ENCODE measurements at regions not wholly inside any gene's neighbourhood (a gene's known extent, or its start where the extent isn't known, plus 50 kb on each side); places are given as distances from the start of the nearest gene placed in this dataset.

DNA sequence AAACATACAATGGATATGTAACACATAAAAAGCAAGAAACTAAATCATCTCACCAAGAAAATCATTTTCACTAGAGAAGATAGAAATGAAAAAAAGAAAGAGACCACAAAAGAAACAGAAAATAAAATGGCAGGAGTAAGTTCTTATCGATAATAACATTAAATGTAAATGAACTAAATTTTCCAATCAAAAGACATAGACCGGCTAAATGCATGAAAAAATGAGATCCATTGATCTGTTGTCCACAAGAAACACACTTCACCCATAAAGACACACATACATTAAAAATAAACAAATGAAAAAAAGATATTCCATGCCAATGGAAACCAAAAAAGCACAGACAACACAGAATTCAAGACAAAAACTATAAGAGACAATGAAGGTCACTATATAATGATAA is 1771.9 kb downstream of the SI start:
- DNase-seq, result no peak
- no peaks in the 10 kb centered on the region for H3K27me3 Mint-ChIP-seq

DNA sequence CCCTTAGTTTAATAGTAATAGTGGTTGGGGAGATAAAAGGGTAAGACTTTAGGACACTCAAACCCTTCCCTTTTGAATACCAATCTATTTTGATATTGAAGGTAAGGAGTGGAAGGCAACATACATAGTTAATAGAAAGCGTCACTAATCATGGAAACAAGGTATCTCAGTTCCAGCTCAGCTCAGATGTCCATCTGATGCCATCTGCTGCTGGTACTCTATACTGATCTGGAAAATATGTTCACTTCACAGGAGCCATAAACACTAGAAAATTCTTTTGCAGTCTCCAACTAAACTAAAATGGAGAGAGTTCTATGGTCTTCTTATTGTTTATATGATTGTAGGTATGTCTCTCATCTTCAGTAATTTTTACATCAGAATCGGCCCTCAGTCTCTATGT is 1777.1 kb downstream of the OTOL1 start:
- ChIA-PET CTCF (ENCODE audit: partially characterized antibody) (no interaction called here), POLR2A (ENCODE audit: partially characterized antibody) (no interaction called here)
- Mint-ChIP-seq H3K4me3 (no peak overlapping the region), H3K36me3 (no peaks in the 10 kb centered on the region), H3K4me1 (no peaks in the 10 kb centered on the region), H3K27ac (no peak overlapping the region), H3K27me3 (no peaks in the 10 kb centered on the region), H3K9me3 (peaks cover 2 to 16% (median 3%) of the 10 kb centered on the region in 8 donors)
- no peaks in the 10 kb centered on the region for H3K9me3 ChIP-seq (ENCODE audit: control insufficient read depth in 1 of 2, low read length in 2 of 2)
- no peaks in the 10 kb centered on the region for H3K36me3 ChIP-seq (ENCODE audit: insufficient read depth, low read length)
- intact Hi-C loops (cut with micrococcal nuclease), result no loop called here
- no peak for DNase-seq
- no peaks in the 10 kb centered on the region for H3K4me1 ChIP-seq (ENCODE audit: insufficient read depth, low read length)
- no peak overlapping the region for H3K4me3 ChIP-seq (ENCODE audit: low read length in 2 of 2)
- H3K27ac ChIP-seq (ENCODE audit: low read depth, low read length), result no peak overlapping the region
- H3K27me3 ChIP-seq (ENCODE audit: insufficient read depth, low read length), result no peaks in the 10 kb centered on the region

More for the DNA sequence above, 1771.9 kb downstream of the SI start:
- H3K9me3 Mint-ChIP-seq, result peaks cover 3 to 40% (median 17%) of the 10 kb centered on the region in 8 donors
- H3K4me1 Mint-ChIP-seq, result no peaks in the 10 kb centered on the region
- ChIA-PET CTCF (ENCODE audit: partially characterized antibody) (no interaction called here), POLR2A (ENCODE audit: partially characterized antibody) (no interaction called here)
- H3K27ac Mint-ChIP-seq, result no peak overlapping the region
- no peaks in the 10 kb centered on the region for H3K36me3 Mint-ChIP-seq
- no peak overlapping the region for H3K4me3 Mint-ChIP-seq
- H3K4me3 ChIP-seq (ENCODE audit: low read length in 2 of 2), result no peak overlapping the region
- no peaks in the 10 kb centered on the region for H3K27me3 ChIP-seq (ENCODE audit: insufficient read depth, low read length)
- H3K9me3 ChIP-seq (ENCODE audit: control insufficient read depth in 1 of 2, low read length in 2 of 2), result no peaks in the 10 kb centered on the region
- intact Hi-C loops (cut with micrococcal nuclease), result no loop called here
- no peaks in the 10 kb centered on the region for H3K36me3 ChIP-seq (ENCODE audit: insufficient read depth, low read length)
- H3K27ac ChIP-seq (ENCODE audit: low read depth, low read length), result no peak overlapping the region
- H3K4me1 ChIP-seq (ENCODE audit: insufficient read depth, low read length), result no peaks in the 10 kb centered on the region

DNA sequence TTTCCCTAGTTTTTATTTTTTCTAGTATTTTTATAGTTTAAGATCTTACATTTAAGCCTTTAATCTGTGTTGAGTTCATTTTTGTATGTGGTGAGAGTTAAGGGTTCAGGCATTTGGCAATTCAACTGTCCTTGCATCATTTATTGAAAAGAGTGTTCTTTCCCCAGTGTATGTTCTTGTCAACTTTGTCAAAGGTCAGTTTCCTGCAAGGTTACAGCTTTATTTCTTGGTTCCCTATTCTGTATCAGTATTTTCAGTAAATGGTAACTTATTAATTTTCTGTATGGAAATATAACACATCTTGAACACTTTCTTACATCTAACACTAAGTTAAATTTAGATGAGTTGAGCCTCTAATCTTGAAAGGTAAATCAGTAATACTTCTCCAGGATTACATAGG is 1770.1 kb downstream of the OTOL1 start:
- Mint-ChIP-seq H3K4me1 (no peaks in the 10 kb centered on the region), H3K4me3 (no peak overlapping the region), H3K9me3 (peaks cover 0 to 15% (median 7%) of the 10 kb centered on the region in 8 donors), H3K27me3 (no peaks in the 10 kb centered on the region), H3K27ac (no peak overlapping the region), H3K36me3 (no peaks in the 10 kb centered on the region)
- H3K27me3 ChIP-seq (ENCODE audit: insufficient read depth, low read length), result no peaks in the 10 kb centered on the region
- DNase-seq, result no peak
- ChIA-PET CTCF (ENCODE audit: partially characterized antibody) (no interaction called here), POLR2A (ENCODE audit: partially characterized antibody) (no interaction called here)
- intact Hi-C loops (cut with micrococcal nuclease), result no loop called here
- H3K4me3 ChIP-seq (ENCODE audit: low read length in 2 of 2), result no peak overlapping the region
- H3K9me3 ChIP-seq (ENCODE audit: control insufficient read depth in 1 of 2, low read length in 2 of 2), result no peaks in the 10 kb centered on the region
- no peaks in the 10 kb centered on the region for H3K4me1 ChIP-seq (ENCODE audit: insufficient read depth, low read length)
- H3K27ac ChIP-seq (ENCODE audit: low read depth, low read length), result no peak overlapping the region
- no peaks in the 10 kb centered on the region for H3K36me3 ChIP-seq (ENCODE audit: insufficient read depth, low read length)

DNA sequence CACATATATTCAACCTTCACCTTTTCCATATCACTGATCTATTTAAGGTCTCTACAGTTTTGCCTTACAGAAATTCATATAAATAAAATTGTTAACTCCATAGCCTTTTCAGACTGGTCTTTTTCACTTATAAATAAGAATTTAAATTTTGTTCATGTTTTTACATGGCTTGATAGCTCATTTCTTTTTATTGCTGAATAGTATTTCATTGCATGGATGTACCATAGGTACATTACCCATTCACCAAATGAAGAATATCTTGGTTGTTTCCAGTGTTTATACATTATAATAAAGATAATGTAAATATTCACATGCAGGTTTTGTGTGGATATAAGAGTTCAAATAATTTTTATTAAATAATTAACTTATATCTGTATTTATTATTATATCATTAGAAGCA is 1765.0 kb downstream of the OTOL1 start:
- Histone ChIP-seq H3K4me1 (ENCODE audit: insufficient read depth, low read length) (no peaks in the 10 kb centered on the region), H3K27ac (ENCODE audit: low read depth, low read length) (no peak overlapping the region), H3K9me3 (ENCODE audit: control insufficient read depth in 1 of 2, low read length in 2 of 2) (no peaks in the 10 kb centered on the region), H3K36me3 (ENCODE audit: insufficient read depth, low read length) (no peaks in the 10 kb centered on the region), H3K4me3 (ENCODE audit: low read length in 2 of 2) (no peak overlapping the region), H3K27me3 (ENCODE audit: insufficient read depth, low read length) (no peaks in the 10 kb centered on the region)
- Mint-ChIP-seq H3K27me3 (no peaks in the 10 kb centered on the region), H3K36me3 (no peaks in the 10 kb centered on the region), H3K9me3 (peaks cover 0 to 10% (median 4%) of the 10 kb centered on the region in 8 donors), H3K4me1 (no peaks in the 10 kb centered on the region), H3K4me3 (no peak overlapping the region), H3K27ac (no peak overlapping the region)
- CTCF ChIA-PET (ENCODE audit: partially characterized antibody), result no interaction called here
- intact Hi-C loops (cut with micrococcal nuclease), result no loop called here
- no peak for DNase-seq
- POLR2A ChIA-PET (ENCODE audit: partially characterized antibody), result no interaction called here

DNA sequence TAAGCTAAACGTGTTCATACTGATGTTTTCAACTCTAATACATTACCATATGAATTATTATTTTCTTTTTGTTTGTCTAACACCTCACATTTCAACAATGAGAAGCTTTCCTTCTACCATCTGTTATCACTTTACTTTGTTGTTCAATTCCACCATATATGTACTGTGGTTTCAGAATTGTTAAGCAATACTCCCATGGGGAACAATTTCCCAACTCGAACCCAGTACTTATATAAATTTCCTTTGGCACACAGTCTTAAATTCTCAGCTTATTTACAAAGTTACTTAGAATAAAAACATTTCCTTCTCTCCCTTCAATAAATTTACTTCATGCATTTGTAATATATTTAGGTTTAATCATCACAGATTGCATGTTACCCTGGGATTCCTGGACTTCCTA is 1764.4 kb downstream of the OTOL1 start:
- H3K27me3 ChIP-seq (ENCODE audit: insufficient read depth, low read length), result no peaks in the 10 kb centered on the region
- no peaks in the 10 kb centered on the region for H3K9me3 ChIP-seq (ENCODE audit: control insufficient read depth in 1 of 2, low read length in 2 of 2)
- ChIA-PET CTCF (ENCODE audit: partially characterized antibody) (no interaction called here), POLR2A (ENCODE audit: partially characterized antibody) (no interaction called here)
- H3K36me3 ChIP-seq (ENCODE audit: insufficient read depth, low read length), result no peaks in the 10 kb centered on the region
- Mint-ChIP-seq H3K27ac (no peak overlapping the region), H3K4me3 (no peak overlapping the region), H3K4me1 (no peaks in the 10 kb centered on the region), H3K27me3 (no peaks in the 10 kb centered on the region), H3K9me3 (peaks cover 0 to 9% (median 3%) of the 10 kb centered on the region in 8 donors), H3K36me3 (no peaks in the 10 kb centered on the region)
- intact Hi-C loops (cut with micrococcal nuclease), result no loop called here
- H3K27ac ChIP-seq (ENCODE audit: low read depth, low read length), result no peak overlapping the region
- no peaks in the 10 kb centered on the region for H3K4me1 ChIP-seq (ENCODE audit: insufficient read depth, low read length)
- DNase-seq, result no peak
- no peak overlapping the region for H3K4me3 ChIP-seq (ENCODE audit: low read length in 2 of 2)

DNA sequence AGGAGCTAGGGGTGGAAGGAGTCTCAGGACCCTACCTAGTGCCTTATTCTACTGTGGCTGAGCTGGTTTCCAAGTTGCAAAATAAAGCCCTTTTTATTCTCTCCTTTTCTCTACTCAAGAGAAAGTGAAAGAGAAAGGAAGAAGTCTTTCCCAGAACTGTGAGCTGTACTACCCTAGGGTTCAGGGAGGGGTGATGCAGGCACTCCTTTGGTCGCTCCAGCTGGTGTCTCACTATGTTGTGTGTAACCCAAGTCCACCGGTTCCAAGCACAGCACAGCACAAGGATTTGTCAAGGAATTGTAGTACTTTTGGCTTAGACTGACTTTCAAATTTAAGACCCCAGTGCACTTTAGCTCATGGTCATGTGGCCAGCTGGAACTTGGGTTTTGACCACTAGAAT is 1721.7 kb downstream of the OTOL1 start:
- Mint-ChIP-seq H3K4me3 (no peak overlapping the region), H3K27me3 (no peaks in the 10 kb centered on the region), H3K27ac (no peak overlapping the region), H3K9me3 (peaks cover 0 to 17% (median 6%) of the 10 kb centered on the region in 8 donors), H3K4me1 (no peaks in the 10 kb centered on the region), H3K36me3 (no peaks in the 10 kb centered on the region)
- Histone ChIP-seq H3K27me3 (ENCODE audit: insufficient read depth, low read length) (no peaks in the 10 kb centered on the region), H3K4me3 (ENCODE audit: low read length in 2 of 2) (no peak overlapping the region), H3K36me3 (ENCODE audit: insufficient read depth, low read length) (no peaks in the 10 kb centered on the region), H3K4me1 (ENCODE audit: insufficient read depth, low read length) (no peaks in the 10 kb centered on the region), H3K27ac (ENCODE audit: low read depth, low read length) (no peak overlapping the region), H3K9me3 (ENCODE audit: control insufficient read depth in 1 of 2, low read length in 2 of 2) (no peaks in the 10 kb centered on the region)
- no peak for DNase-seq
- ChIA-PET POLR2A (ENCODE audit: partially characterized antibody) (no interaction called here), CTCF (ENCODE audit: partially characterized antibody) (no interaction called here)
- intact Hi-C loops (cut with micrococcal nuclease), result no loop called here

DNA sequence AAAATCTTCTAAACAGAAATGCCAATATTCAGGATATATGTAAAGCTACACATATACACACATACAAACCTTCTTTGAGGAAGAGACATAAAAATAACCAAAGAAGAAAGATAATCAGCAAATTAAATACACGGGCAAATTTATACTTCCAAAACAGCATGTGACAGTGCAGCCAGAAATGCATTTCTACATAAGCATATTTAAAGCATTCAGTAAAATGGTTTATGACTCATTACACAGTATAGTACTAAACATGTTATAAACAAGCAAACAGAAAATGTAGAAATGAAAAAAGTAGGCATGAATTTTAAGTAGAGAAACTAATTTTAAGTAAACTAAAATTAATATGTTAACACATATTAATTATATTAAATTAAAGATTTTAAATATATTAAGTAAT is 1717.2 kb downstream of the OTOL1 start:
- H3K9me3 Mint-ChIP-seq, result peaks cover 0 to 14% (median 2%) of the 10 kb centered on the region in 8 donors
- Histone ChIP-seq H3K27ac (ENCODE audit: low read depth, low read length) (no peak overlapping the region), H3K4me1 (ENCODE audit: insufficient read depth, low read length) (no peaks in the 10 kb centered on the region), H3K27me3 (ENCODE audit: insufficient read depth, low read length) (no peaks in the 10 kb centered on the region), H3K9me3 (ENCODE audit: control insufficient read depth in 1 of 2, low read length in 2 of 2) (no peaks in the 10 kb centered on the region), H3K4me3 (ENCODE audit: low read length in 2 of 2) (no peak overlapping the region), H3K36me3 (ENCODE audit: insufficient read depth, low read length) (no peaks in the 10 kb centered on the region)
- ChIA-PET CTCF (ENCODE audit: partially characterized antibody) (no interaction called here), POLR2A (ENCODE audit: partially characterized antibody) (no interaction called here)
- H3K4me1 Mint-ChIP-seq, result no peaks in the 10 kb centered on the region
- no peak for DNase-seq
- H3K36me3 Mint-ChIP-seq, result no peaks in the 10 kb centered on the region
- no peak overlapping the region for H3K4me3 Mint-ChIP-seq
- H3K27me3 Mint-ChIP-seq, result no peaks in the 10 kb centered on the region
- intact Hi-C loops (cut with micrococcal nuclease), result no loop called here
- no peak overlapping the region for H3K27ac Mint-ChIP-seq

DNA sequence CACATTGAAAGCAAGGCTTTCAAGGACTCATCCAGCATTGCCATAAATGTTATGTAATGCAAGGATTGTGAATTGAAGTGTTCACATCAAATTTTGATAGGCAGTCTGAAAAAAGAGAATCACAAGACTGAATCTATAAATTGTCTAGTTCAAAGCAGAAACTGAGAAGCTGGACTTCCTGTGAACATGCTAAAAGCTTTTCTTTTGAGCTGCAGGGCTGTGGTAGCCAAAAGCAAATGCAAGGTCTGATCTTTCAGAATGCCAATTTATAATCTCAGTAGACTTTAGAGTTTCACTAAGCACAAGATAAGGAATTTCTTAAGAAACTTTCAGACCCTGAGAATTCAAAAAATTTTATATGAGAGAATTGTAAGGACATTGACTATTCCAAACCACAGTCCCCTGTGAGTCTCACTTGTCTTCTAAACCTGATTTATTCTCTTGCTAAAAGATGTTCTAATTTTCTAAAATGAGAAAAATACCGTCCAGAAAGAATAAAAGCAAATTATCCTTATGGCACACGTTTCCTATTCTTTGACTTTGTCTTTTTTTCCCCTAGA is 1700.3 kb downstream of the OTOL1 start:
- no peaks in the 10 kb centered on the region for H3K36me3 ChIP-seq (ENCODE audit: insufficient read depth, low read length)
- H3K27me3 Mint-ChIP-seq, result no peaks in the 10 kb centered on the region
- intact Hi-C loops (cut with micrococcal nuclease), result no loop called here
- no peaks in the 10 kb centered on the region for H3K4me1 ChIP-seq (ENCODE audit: insufficient read depth, low read length)
- peaks cover 0 to 9% (median 0%) of the 10 kb centered on the region in 8 donors for H3K9me3 Mint-ChIP-seq
- no peak for DNase-seq
- H3K27me3 ChIP-seq (ENCODE audit: insufficient read depth, low read length), result no peaks in the 10 kb centered on the region
- peaks cover 0 to 4% of the 10 kb centered on the region in 2 donors for H3K9me3 ChIP-seq (ENCODE audit: control insufficient read depth in 1 of 2, low read length in 2 of 2)
- no peak overlapping the region for H3K4me3 ChIP-seq (ENCODE audit: low read length in 2 of 2)
- CTCF ChIA-PET (ENCODE audit: partially characterized antibody), result no interaction called here
- H3K4me1 Mint-ChIP-seq, result no peaks in the 10 kb centered on the region
- no peak overlapping the region for H3K27ac ChIP-seq (ENCODE audit: low read depth, low read length)
- no peak overlapping the region for H3K4me3 Mint-ChIP-seq
- no peak overlapping the region for H3K27ac Mint-ChIP-seq
- POLR2A ChIA-PET (ENCODE audit: partially characterized antibody), result no interaction called here
- no peaks in the 10 kb centered on the region for H3K36me3 Mint-ChIP-seq

Measured in CD4-positive, alpha-beta memory T cell (primary cell).